Trophoblast cell (in vitro differentiated cells and primary cell): ENCODE measurements at regions not wholly inside any gene's neighbourhood (a gene's known extent, or its start where the extent isn't known, plus 50 kb on each side); places are given as distances from the start of the nearest gene placed in this dataset.
"Not testable (repeated sequence)": the region's sequence is repeated elsewhere in the genome, so short reads cannot be mapped to it uniquely, and the experiment has no call there.

ENCODE experiments used
- DNase-seq, 2 donors: peaks; one replicate each; pipeline ENCODE4 v3.0.0-alpha.2; 2016
- H2AFZ ChIP-seq: 2 replicates; pipeline ENCODE4 v1.6.1; 2013; ENCODE audit warnings: low read length, moderate library complexity, mild to moderate bottlenecking; ENCODE audit not compliant: insufficient read depth, poor library complexity
- H2AK5ac ChIP-seq: 2 replicates; pipeline ENCODE4 v1.6.1; 2013; ENCODE audit warnings: mild to moderate bottlenecking, low read length
- H2BK120ac ChIP-seq: 2 replicates; pipeline ENCODE4 v1.6.1; 2013; ENCODE audit warnings: low read length, mild to moderate bottlenecking, moderate library complexity; ENCODE audit not compliant: insufficient read depth, poor library complexity
- H2BK12ac ChIP-seq: 2 replicates; pipeline ENCODE4 v1.6.1; 2013; ENCODE audit warnings: mild to moderate bottlenecking, low read length, moderate library complexity
- H2BK5ac ChIP-seq: 2 replicates; pipeline ENCODE4 v1.6.1; 2013; ENCODE audit warnings: low read length, low read depth, moderate library complexity, mild to moderate bottlenecking; ENCODE audit not compliant: poor library complexity
- H3K14ac ChIP-seq: 2 replicates; pipeline ENCODE4 v1.6.1; 2013; ENCODE audit warnings: mild to moderate bottlenecking, low read length
- H3K18ac ChIP-seq: 2 replicates; pipeline ENCODE4 v1.6.1; 2013; ENCODE audit warnings: mild to moderate bottlenecking, low read length
- H3K23ac ChIP-seq: 2 replicates; pipeline ENCODE4 v1.6.1; 2013; ENCODE audit warnings: low read length
- H3K27ac ChIP-seq: 2 replicates; pipeline ENCODE4 v1.5.1; 2013; ENCODE audit warnings: low read depth, mild to moderate bottlenecking, inconsistent platforms, low read length, moderate library complexity
- H3K27me3 ChIP-seq: 2 replicates; pipeline ENCODE4 v1.6.1; 2013; ENCODE audit warnings: inconsistent platforms, mild to moderate bottlenecking, low read length, moderate library complexity; ENCODE audit not compliant: insufficient read depth
- H3K36me3 ChIP-seq, 2 experiments: 1 replicate in 1 of 2; 2 replicates in 1 of 2; pipeline ENCODE4 v1.6.1; 2013; ENCODE audit warnings: low read length in 2 of 2, mild to moderate bottlenecking in 2 of 2, moderate library complexity in 1 of 2; ENCODE audit not compliant: insufficient read depth in 2 of 2, control insufficient read depth in 1 of 2
- H3K4ac ChIP-seq: 2 replicates; pipeline ENCODE4 v1.6.1; 2013; ENCODE audit warnings: low read depth, mild to moderate bottlenecking, low read length, moderate library complexity
- H3K4me1 ChIP-seq, 2 experiments: 1 replicate in 1 of 2; 2 replicates in 1 of 2; pipeline ENCODE4 v1.6.1; 2013; ENCODE audit warnings: low read length in 2 of 2, mild to moderate bottlenecking in 2 of 2, moderate library complexity in 1 of 2; ENCODE audit not compliant: insufficient read depth in 2 of 2, control insufficient read depth in 1 of 2
- H3K4me2 ChIP-seq: 2 replicates; pipeline ENCODE4 v1.6.1; 2013; ENCODE audit warnings: inconsistent platforms, mild to moderate bottlenecking, low read length, moderate library complexity
- H3K4me3 ChIP-seq: 2 replicates; pipeline ENCODE4 v1.5.1; 2013; ENCODE audit warnings: mild to moderate bottlenecking, low read depth, low read length, inconsistent platforms
- H3K79me1 ChIP-seq: one replicate; pipeline ENCODE4 v1.6.1; 2013; ENCODE audit warnings: low read length
- H3K79me2 ChIP-seq: 2 replicates; pipeline ENCODE4 v1.6.1; 2013; ENCODE audit warnings: low read length, mild to moderate bottlenecking; ENCODE audit not compliant: control insufficient read depth, insufficient read depth, poor library complexity
- H3K9ac ChIP-seq: 2 replicates; pipeline ENCODE4 v1.6.1; 2013; ENCODE audit warnings: mild to moderate bottlenecking, low read length
- H3K9me3 ChIP-seq: 2 replicates; pipeline ENCODE4 v1.6.1; 2013; ENCODE audit warnings: low read depth, mild to moderate bottlenecking, control low read depth, inconsistent platforms, low read length; ENCODE audit not compliant: insufficient read depth
- H4K12ac ChIP-seq: 2 replicates; pipeline ENCODE4 v1.6.1; 2013; ENCODE audit warnings: low read depth, mild to moderate bottlenecking, low read length, moderate library complexity
- H4K8ac ChIP-seq: 2 replicates; pipeline ENCODE4 v1.6.1; 2013; ENCODE audit warnings: low read depth, mild to moderate bottlenecking, low read length, moderate library complexity
- H4K91ac ChIP-seq: one replicate; pipeline ENCODE4 v1.6.1; 2013; ENCODE audit warnings: low read depth, mild to moderate bottlenecking, low read length, moderate library complexity
- WGBS: extraction: QIAGEN DNeasy Blood & Tissue Kit; methylation state at CpG from one replicate; pipeline ENCODE4 v1.1.7; 2013; ENCODE audit warnings: missing lambda C conversion rate; ENCODE audit not compliant: insufficient read length, insufficient coverage; ENCODE audit errors: extremely low coverage; 5-methylcytosine and 5-hydroxymethylcytosine counted together

GRCh38 chr18:41058351-41059125, 896.5 kb upstream of the PIK3C3 start:
- Histone ChIP-seq H2BK5ac (no peak overlapping the region), H3K4me2 (no peak overlapping the region), H4K91ac (no peak overlapping the region), H2BK120ac (no peak overlapping the region), H3K4me3 (no peak overlapping the region), H3K79me2 (no peaks in the 10 kb centered on the region), H3K27me3 (no peaks in the 10 kb centered on the region), H3K18ac (no peak overlapping the region), H3K14ac (no peak overlapping the region), H3K4ac (no peak overlapping the region), H2AFZ (no peak overlapping the region), H3K23ac (no peak overlapping the region), H3K9ac (no peak overlapping the region), H3K27ac (no peak overlapping the region), H4K8ac (no peak overlapping the region), H3K4me1 (no peaks in the 10 kb centered on the region), H3K79me1 (no peaks in the 10 kb centered on the region), H2AK5ac (no peak overlapping the region), H3K9me3 (no peaks in the 10 kb centered on the region), H3K36me3 (no peaks in the 10 kb centered on the region), H2BK12ac (no peak overlapping the region), H4K12ac (no peak overlapping the region)
- no CpG with 5 or more reads among the region's 9 CpGs for WGBS
- DNase-seq, result peak in 1 of 2 donors; percentile 15

GRCh38 chr18:41052625-41053024, 902.4 kb upstream of the PIK3C3 start:
- no peak overlapping the region for H2AFZ ChIP-seq
- no CpG with 5 or more reads among the region's 3 CpGs for WGBS
- no peaks in the 10 kb centered on the region for H3K79me2 ChIP-seq
- H3K4me2 ChIP-seq, result no peak overlapping the region
- H3K9ac ChIP-seq, result no peak overlapping the region
- no peak overlapping the region for H3K23ac ChIP-seq
- no peaks in the 10 kb centered on the region for H3K4me1 ChIP-seq
- H3K18ac ChIP-seq, result no peak overlapping the region
- no peaks in the 10 kb centered on the region for H3K79me1 ChIP-seq
- no peak overlapping the region for H2BK5ac ChIP-seq
- no peak overlapping the region for H4K91ac ChIP-seq
- no peaks in the 10 kb centered on the region for H3K27me3 ChIP-seq
- no peak overlapping the region for H2BK120ac ChIP-seq
- H3K9me3 ChIP-seq, result no peaks in the 10 kb centered on the region
- no peak overlapping the region for H3K4ac ChIP-seq
- H3K27ac ChIP-seq, result no peak overlapping the region
- no peak overlapping the region for H2AK5ac ChIP-seq
- H2BK12ac ChIP-seq, result no peak overlapping the region
- no peak overlapping the region for H3K14ac ChIP-seq
- no peak for DNase-seq
- H3K4me3 ChIP-seq, result no peak overlapping the region
- H4K8ac ChIP-seq, result no peak overlapping the region
- no peaks in the 10 kb centered on the region for H3K36me3 ChIP-seq
- H4K12ac ChIP-seq, result no peak overlapping the region

GRCh38 chr18:41046250-41046649, 908.8 kb upstream of the PIK3C3 start:
- not testable (repeated sequence) for H2BK5ac ChIP-seq, H3K79me1 ChIP-seq, H3K9me3 ChIP-seq, H3K27ac ChIP-seq, H4K12ac ChIP-seq, H3K36me3 ChIP-seq, H3K23ac ChIP-seq, H3K79me2 ChIP-seq, DNase-seq, H2BK12ac ChIP-seq, H3K18ac ChIP-seq, H3K27me3 ChIP-seq, H3K9ac ChIP-seq, H2AFZ ChIP-seq, H2AK5ac ChIP-seq, H4K8ac ChIP-seq, H3K4me2 ChIP-seq, H4K91ac ChIP-seq, H3K4me1 ChIP-seq, H2BK120ac ChIP-seq, H3K14ac ChIP-seq, H3K4ac ChIP-seq, H3K4me3 ChIP-seq
- no CpG with 5 or more reads among the region's 16 CpGs for WGBS

- Histone ChIP-seq H3K4ac (no peak overlapping the region), H4K8ac (no peak overlapping the region), H3K27me3 (no peaks in the 10 kb centered on the region), H2BK12ac (no peak overlapping the region), H2AFZ (no peak overlapping the region), H3K4me3 (no peak overlapping the region), H3K79me1 (no peaks in the 10 kb centered on the region), H2BK5ac (no peak overlapping the region), H3K27ac (no peak overlapping the region), H3K23ac (no peak overlapping the region), H4K91ac (no peak overlapping the region), H4K12ac (no peak overlapping the region), H2AK5ac (no peak overlapping the region), H3K4me2 (no peak overlapping the region), H3K9ac (no peak overlapping the region), H3K18ac (no peak overlapping the region), H2BK120ac (no peak overlapping the region), H3K79me2 (no peaks in the 10 kb centered on the region), H3K4me1 (no peaks in the 10 kb centered on the region), H3K14ac (no peak overlapping the region), H3K9me3 (no peaks in the 10 kb centered on the region), H3K36me3 (no peaks in the 10 kb centered on the region)
- DNase-seq, result no peak
- WGBS, result no CpG with 5 or more reads among the region's 4 CpGs
These were observed 911.2 kb upstream of the PIK3C3 start for GRCh38 chr18:41043876-41044275.
